K562 (cell line): ENCODE measurements at regions not wholly inside any gene's neighbourhood (a gene's known extent, or its start where the extent isn't known, plus 50 kb on each side); places are given as distances from the start of the nearest gene placed in this dataset.

Experiments
- ATAC-seq: fragments of 200-7000 bp; cut with Tn5 transposase; 3 replicates; pipeline ENCODE4 v1.9.1; 2020; ENCODE audit warnings: moderate library complexity
- BruUV-seq: library from RNA; stranded (reverse); fragments of 400-500 nt; replicated peaks from 2 replicates; lab custom pipeline; 2021; lab: Mats Ljungman, UMichigan
- CTCF ChIA-PET: fragments of 300-600 bp; formaldehyde crosslinking; extraction: SDS; loops from one replicate; lab custom pipeline; 2021; ENCODE audit warnings: low intra/inter-chr PET ratio; lab: Yijun Ruan, JAX
- POLR2A ChIA-PET: fragments of 300-600, 350-650 bp; sonication (Branson Sonifier 250); formaldehyde crosslinking; extraction: SDS; loops from one replicate; lab custom pipeline; 2021; ENCODE audit warnings: antibody characterized with exemption, inconsistent platforms; lab: Yijun Ruan, JAX
- DNase-seq, 4 experiments: peaks; one replicate each; pipeline versions ENCODE4 v3.0.0 to v3.0.0-alpha.2; 2011 to 2018; ENCODE audit warnings: low spot score in 3 of 4, mixed read lengths in 3 of 4; ENCODE audit errors: extremely low read depth in 1 of 4
- FAIRE-seq: peaks from 2 replicates; lab custom pipeline; 2011; peaks lifted over from hg19 to GRCh38; lab: Jason Lieb, UNC
- H2AFZ ChIP-seq: 2 replicates; pipeline ENCODE4 v1.6.0; 2011; ENCODE audit warnings: low read depth, low read length, control low read depth, inconsistent platforms
- H3K27ac ChIP-seq: fragments of 200-600 bp; 3 replicates; pipeline ENCODE4 v1.8.0; 2011; ENCODE audit warnings: low read depth, mild to moderate bottlenecking, control low read depth, inconsistent platforms, low read length, moderate library complexity, mixed read lengths; ENCODE audit errors: extremely low read depth
- H3K27me3 ChIP-seq, 2 experiments: fragments of 300-600 bp in 1 of 2; 2 replicates in 1 of 2; 3 replicates in 1 of 2; pipeline versions ENCODE4 v1.6.0 to v1.8.0; 2011; ENCODE audit warnings: inconsistent platforms in 2 of 2, low read length in 2 of 2, mild to moderate bottlenecking in 1 of 2, mixed read lengths in 1 of 2, moderate library complexity in 1 of 2; ENCODE audit not compliant: control insufficient read depth in 2 of 2, insufficient read depth in 2 of 2
- H3K36me3 ChIP-seq: fragments of 300-600 bp; 3 replicates; pipeline ENCODE4 v1.8.0; 2011; ENCODE audit warnings: mild to moderate bottlenecking, low read length, inconsistent platforms; ENCODE audit not compliant: control insufficient read depth, insufficient read depth
- H3K4me1 ChIP-seq, 2 experiments: fragments of 200-600 bp in 1 of 2; replicated peaks in 1 of 2; 2 replicates in 1 of 2; 3 replicates in 1 of 2; pipeline versions ENCODE4 v1.5.1 to v1.8.0; 2011; ENCODE audit warnings: inconsistent platforms in 2 of 2, low read length in 2 of 2, mild to moderate bottlenecking in 1 of 2, mixed read lengths in 1 of 2, moderate library complexity in 1 of 2; ENCODE audit not compliant: control insufficient read depth in 2 of 2, insufficient read depth in 2 of 2
- H3K4me2 ChIP-seq: 2 replicates; pipeline ENCODE4 v1.6.1; 2011; ENCODE audit warnings: low read length, control low read depth, inconsistent platforms, mixed read lengths; ENCODE audit not compliant: insufficient read depth
- H3K4me3 ChIP-seq: fragments of 200-600 bp; sonication (generic), shearing (Covaris generic); 2 replicates; pipeline ENCODE4 v1.5.1; 2016; ENCODE audit warnings: control low read depth, inconsistent platforms
- H3K79me2 ChIP-seq: fragments of 200-600 bp; 3 replicates; pipeline ENCODE4 v1.8.0; 2011; ENCODE audit warnings: low read length, inconsistent platforms; ENCODE audit not compliant: control insufficient read depth, insufficient read depth
- H3K9ac ChIP-seq, 2 experiments: 2 replicates each; pipeline versions ENCODE4 v1.6.0 to v1.6.1; 2011; ENCODE audit warnings: low read depth in 2 of 2, low read length in 2 of 2, control low read depth in 1 of 2, inconsistent platforms in 1 of 2, mild to moderate bottlenecking in 1 of 2, mixed read lengths in 1 of 2; ENCODE audit not compliant: insufficient read depth in 1 of 2
- H3K9me1 ChIP-seq: one replicate; pipeline ENCODE4 v1.6.0; 2011; ENCODE audit warnings: inconsistent platforms, mild to moderate bottlenecking, low read length, moderate library complexity; ENCODE audit not compliant: control insufficient read depth, insufficient read depth
- H3K9me3 ChIP-seq: replicated peaks from 2 replicates; pipeline ENCODE4 v1.5.1; 2011; ENCODE audit warnings: low read depth, low read length, inconsistent platforms; ENCODE audit not compliant: control insufficient read depth, insufficient read depth
- H4K20me1 ChIP-seq: replicated peaks from 2 replicates; pipeline ENCODE4 v1.6.1; 2011; ENCODE audit warnings: low read length, inconsistent platforms, mixed read lengths; ENCODE audit not compliant: control insufficient read depth, insufficient read depth
- CHD2 ChIP-seq: IDR thresholded peaks from 2 replicates; pipeline ENCODE4 v1.6.1; 2011; ENCODE audit warnings: low read depth, low read length
- E2F3 ChIP-seq: fragments of 250-450 bp; sonication (Bioruptor Pico); IDR thresholded peaks from 2 replicates; pipeline ENCODE4 v1.4.0; 2020; ENCODE audit warnings: mild to moderate bottlenecking
- JUND ChIP-seq, 2 experiments: IDR thresholded peaks; 2 replicates in 1 of 2; 3 replicates in 1 of 2; pipeline ENCODE4 v1.6.1; 2011; ENCODE audit warnings: borderline replicate concordance in 2 of 2, low read depth in 2 of 2, low read length in 2 of 2, improper control_type of control experiment in 1 of 2, missing biosample characterization in 1 of 2, missing genetic modification characterization in 1 of 2, missing genetic modification reagents in 1 of 2
- MCM5 ChIP-seq: fragments of 450-650 bp; IDR thresholded peaks from 2 replicates; pipeline ENCODE4 v1.6.1; 2016; ENCODE audit warnings: low read depth
- ZNF134 ChIP-seq: fragments of 250-450 bp; sonication (Bioruptor Pico); conservative IDR thresholded peaks from 2 replicates; pipeline ENCODE4 v1.4.0; 2020
- ZNF589 ChIP-seq: fragments of 200-800 bp; sonication (Bioruptor generic); IDR thresholded peaks from 2 replicates; pipeline ENCODE4 v1.6.1; 2016; ENCODE audit warnings: low read depth, missing genetic modification characterization, missing compliant biosample characterization
- ZNF695 ChIP-seq: fragments of 450-650 bp; formaldehyde crosslinking; IDR thresholded peaks from 2 replicates; pipeline ENCODE4 v1.4.0; 2020; ENCODE audit warnings: mild to moderate bottlenecking, moderate library complexity
- ZNF699 ChIP-seq: fragments of 250-450 bp; sonication (Bioruptor Pico); IDR thresholded peaks from 2 replicates; pipeline ENCODE4 v1.8.0; 2021; ENCODE audit warnings: mild to moderate bottlenecking, moderate library complexity; ENCODE audit not compliant: insufficient replicate concordance
- in situ Hi-C: fragments of 300-500 bp; cut with MboI; formaldehyde crosslinking; loops from 4 replicates; pipeline ENCODE4 v1.15.0; 2018; ENCODE audit warnings: inconsistent platforms, mixed read lengths
- intact Hi-C: fragments of 100-400 bp; cut with micrococcal nuclease; formaldehyde crosslinking; loops from 2 replicates; pipeline ENCODE4 v1.14.2; 2022
- TF ChIP-seq, protein P1 (sequence below): fragments of 450-650 bp; conservative IDR thresholded peaks from 2 replicates; pipeline ENCODE4 v1.6.1; 2016; ENCODE audit warnings: missing genetic modification characterization, low read depth, mild to moderate bottlenecking, missing compliant biosample characterization, moderate library complexity
- TF ChIP-seq, protein P2 (sequence below): fragments of 450-650 bp; IDR thresholded peaks from 2 replicates; pipeline ENCODE4 v1.6.1; 2016
- TF ChIP-seq, protein P3 (sequence below): fragments of 450-650 bp; IDR thresholded peaks from 2 replicates; pipeline ENCODE4 v1.6.1; 2014; ENCODE audit warnings: low read depth, mild to moderate bottlenecking, moderate library complexity, borderline replicate concordance
- TF ChIP-seq, protein P4 (sequence below), 2 experiments: fragments of 450-650 bp in 1 of 2; sonication (generic) in 1 of 2; formaldehyde crosslinking in 1 of 2; IDR thresholded peaks in 1 of 2; conservative IDR thresholded peaks in 1 of 2; 2 replicates each; pipeline versions ENCODE4 v1.6.1 to v1.8.1; 2016 to 2023; ENCODE audit warnings: mild to moderate bottlenecking in 2 of 2, moderate library complexity in 2 of 2, inconsistent platforms in 1 of 2, missing genetic modification reagents in 1 of 2

DNA sequence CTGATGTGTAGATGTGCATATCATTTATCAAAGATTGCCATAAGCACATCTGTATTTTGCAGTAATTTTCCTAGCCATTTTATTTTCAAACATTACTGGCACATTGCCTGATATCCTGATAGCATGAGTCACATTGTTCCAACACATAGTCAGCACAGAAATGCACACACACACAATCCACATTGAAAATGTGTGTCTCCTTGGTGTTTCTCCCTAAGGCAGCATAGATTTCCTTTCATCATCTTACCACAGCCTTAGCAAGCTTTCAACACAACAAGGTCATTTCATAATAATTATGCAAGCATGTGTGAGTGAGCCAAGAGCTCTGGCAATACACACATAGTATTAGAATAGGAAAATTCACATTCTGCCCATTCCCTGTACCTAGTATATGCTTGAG lies 245.4 kb upstream of the MEIS1 start:
- no TSS peak for BruUV-seq
- CTCF ChIA-PET: no interaction called here
- no peaks in the 10 kb centered on the region for H3K9me3 ChIP-seq
- intact Hi-C loops (no loop called here), in situ Hi-C loops (no loop called here)
- no peaks in the 10 kb centered on the region for H3K79me2 ChIP-seq
- no peaks in the 10 kb centered on the region for H3K36me3 ChIP-seq
- H3K9ac ChIP-seq: no peak overlapping the region
- no peaks in the 10 kb centered on the region for H3K4me1 ChIP-seq
- POLR2A ChIA-PET: no interaction called here
- DNase-seq (no peak), ATAC-seq (no peak), FAIRE-seq (no peak)
- no peaks in the 10 kb centered on the region for H4K20me1 ChIP-seq
- H3K27ac ChIP-seq: no peak overlapping the region
- no peak overlapping the region for H3K4me3 ChIP-seq
- H3K4me2 ChIP-seq: no peak overlapping the region
- H3K9me1 ChIP-seq: no peaks in the 10 kb centered on the region
- no peaks in the 10 kb centered on the region for H3K27me3 ChIP-seq
- H2AFZ ChIP-seq: no peak overlapping the region
- no peak for TF ChIP-seq ZNF589 (CRISPR knock-in tag)
- TF ChIP-seq JUND (IDR thresholded peaks at IDR 0.05; ENCODE audit: borderline replicate concordance, low read depth, low read length): no peak
- no peak for TF ChIP-seq JUND (tag; IDR thresholded peaks at IDR 0.05; ENCODE audit: borderline replicate concordance, low read depth, low read length)
- TF ChIP-seq, protein P1, sequence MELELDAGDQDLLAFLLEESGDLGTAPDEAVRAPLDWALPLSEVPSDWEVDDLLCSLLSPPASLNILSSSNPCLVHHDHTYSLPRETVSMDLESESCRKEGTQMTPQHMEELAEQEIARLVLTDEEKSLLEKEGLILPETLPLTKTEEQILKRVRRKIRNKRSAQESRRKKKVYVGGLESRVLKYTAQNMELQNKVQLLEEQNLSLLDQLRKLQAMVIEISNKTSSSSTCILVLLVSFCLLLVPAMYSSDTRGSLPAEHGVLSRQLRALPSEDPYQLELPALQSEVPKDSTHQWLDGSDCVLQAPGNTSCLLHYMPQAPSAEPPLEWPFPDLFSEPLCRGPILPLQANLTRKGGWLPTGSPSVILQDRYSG (tag): no peak
- TF ChIP-seq, protein P2, sequence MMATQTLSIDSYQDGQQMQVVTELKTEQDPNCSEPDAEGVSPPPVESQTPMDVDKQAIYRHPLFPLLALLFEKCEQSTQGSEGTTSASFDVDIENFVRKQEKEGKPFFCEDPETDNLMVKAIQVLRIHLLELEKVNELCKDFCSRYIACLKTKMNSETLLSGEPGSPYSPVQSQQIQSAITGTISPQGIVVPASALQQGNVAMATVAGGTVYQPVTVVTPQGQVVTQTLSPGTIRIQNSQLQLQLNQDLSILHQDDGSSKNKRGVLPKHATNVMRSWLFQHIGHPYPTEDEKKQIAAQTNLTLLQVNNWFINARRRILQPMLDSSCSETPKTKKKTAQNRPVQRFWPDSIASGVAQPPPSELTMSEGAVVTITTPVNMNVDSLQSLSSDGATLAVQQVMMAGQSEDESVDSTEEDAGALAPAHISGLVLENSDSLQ: no peak
- TF ChIP-seq, protein P3, sequence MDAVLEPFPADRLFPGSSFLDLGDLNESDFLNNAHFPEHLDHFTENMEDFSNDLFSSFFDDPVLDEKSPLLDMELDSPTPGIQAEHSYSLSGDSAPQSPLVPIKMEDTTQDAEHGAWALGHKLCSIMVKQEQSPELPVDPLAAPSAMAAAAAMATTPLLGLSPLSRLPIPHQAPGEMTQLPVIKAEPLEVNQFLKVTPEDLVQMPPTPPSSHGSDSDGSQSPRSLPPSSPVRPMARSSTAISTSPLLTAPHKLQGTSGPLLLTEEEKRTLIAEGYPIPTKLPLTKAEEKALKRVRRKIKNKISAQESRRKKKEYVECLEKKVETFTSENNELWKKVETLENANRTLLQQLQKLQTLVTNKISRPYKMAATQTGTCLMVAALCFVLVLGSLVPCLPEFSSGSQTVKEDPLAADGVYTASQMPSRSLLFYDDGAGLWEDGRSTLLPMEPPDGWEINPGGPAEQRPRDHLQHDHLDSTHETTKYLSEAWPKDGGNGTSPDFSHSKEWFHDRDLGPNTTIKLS: no peak
- no peak for TF ChIP-seq MCM5
- TF ChIP-seq, protein P4, sequence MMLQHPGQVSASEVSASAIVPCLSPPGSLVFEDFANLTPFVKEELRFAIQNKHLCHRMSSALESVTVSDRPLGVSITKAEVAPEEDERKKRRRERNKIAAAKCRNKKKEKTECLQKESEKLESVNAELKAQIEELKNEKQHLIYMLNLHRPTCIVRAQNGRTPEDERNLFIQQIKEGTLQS (IDR thresholded peaks at IDR 0.05): no peak
- TF ChIP-seq, protein P4 (CRISPR knock-in tag; conservative IDR thresholded peaks at IDR 0.05): no peak
- TF ChIP-seq ZNF699 (CRISPR knock-in tag): no peak
- TF ChIP-seq ZNF695 (CRISPR knock-in tag): no peak
- TF ChIP-seq ZNF134 (CRISPR knock-in tag): no peak
- TF ChIP-seq CHD2: no peak
- no peak for TF ChIP-seq E2F3 (CRISPR knock-in tag)
